ENCODE measurements at regions not wholly inside any gene's neighbourhood (a gene's known extent, or its start where the extent isn't known, plus 50 kb on each side); places are given as distances from the start of the nearest gene placed in this dataset.

- H3K4me1 Mint-ChIP-seq (ENCODE audit: low read depth) = no peaks in the 10 kb centered on the region
- Histone ChIP-seq H3K9me3 (ENCODE audit: control insufficient read depth in 1 of 2, insufficient read depth in 1 of 2, low read length in 2 of 2) (no peaks in the 10 kb centered on the region), H3K27ac (ENCODE audit: low read depth in 1 of 2, low read length in 2 of 2) (no peak overlapping the region), H3K4me3 (ENCODE audit: low read length) (no peak overlapping the region), H3K36me3 (ENCODE audit: insufficient read depth, low read length) (no peaks in the 10 kb centered on the region), H3K4me1 (ENCODE audit: insufficient read depth, low read length) (no peaks in the 10 kb centered on the region), H3K27me3 (ENCODE audit: control insufficient read depth in 1 of 2, insufficient read depth in 2 of 2, low read length in 2 of 2) (no peaks in the 10 kb centered on the region)
- no peak overlapping the region for H3K27ac Mint-ChIP-seq
- TF ChIP-seq CTCF (IDR thresholded peaks at IDR 0.05) = no peak
- ATAC-seq (ENCODE audit: poor library complexity) (no peak), DNase-seq (no peak)
- no peaks in the 10 kb centered on the region for H3K36me3 Mint-ChIP-seq (ENCODE audit: low read depth)
- no peaks in the 10 kb centered on the region for H3K9me3 Mint-ChIP-seq
- ChIA-PET CTCF (no interaction called here), POLR2A (no interaction called here)
- intact Hi-C loops (cut with DNase I, micrococcal nuclease) = no loop called here
- H3K4me3 Mint-ChIP-seq = no peak overlapping the region
- H3K27me3 Mint-ChIP-seq = no peaks in the 10 kb centered on the region
Observed at GRCh38 chr13:24083141-24083540, 77.4 kb upstream of the SPATA13 start.

GRCh38 chr13:24083722-24084421, 76.6 kb upstream of the SPATA13 start:
- Histone ChIP-seq H3K27ac (ENCODE audit: low read depth in 1 of 2, low read length in 2 of 2) (no peak overlapping the region), H3K27me3 (ENCODE audit: control insufficient read depth in 1 of 2, insufficient read depth in 2 of 2, low read length in 2 of 2) (no peaks in the 10 kb centered on the region), H3K36me3 (ENCODE audit: insufficient read depth, low read length) (no peaks in the 10 kb centered on the region), H3K4me1 (ENCODE audit: insufficient read depth, low read length) (no peaks in the 10 kb centered on the region), H3K4me3 (ENCODE audit: low read length) (no peak overlapping the region), H3K9me3 (ENCODE audit: control insufficient read depth in 1 of 2, insufficient read depth in 1 of 2, low read length in 2 of 2) (no peaks in the 10 kb centered on the region)
- POLR2A ChIA-PET = no interaction called here
- H3K4me3 Mint-ChIP-seq = no peak overlapping the region
- no peak for TF ChIP-seq CTCF (IDR thresholded peaks at IDR 0.05)
- H3K36me3 Mint-ChIP-seq (ENCODE audit: low read depth) = no peaks in the 10 kb centered on the region
- intact Hi-C loops (cut with DNase I, micrococcal nuclease) = no loop called here
- no peaks in the 10 kb centered on the region for H3K4me1 Mint-ChIP-seq (ENCODE audit: low read depth)
- no peak for ATAC-seq (ENCODE audit: poor library complexity)
- H3K27me3 Mint-ChIP-seq = no peaks in the 10 kb centered on the region
- no peak overlapping the region for H3K27ac Mint-ChIP-seq
- no peaks in the 10 kb centered on the region for H3K9me3 Mint-ChIP-seq
- CTCF ChIA-PET = no interaction called here
- no peak for DNase-seq

- Histone ChIP-seq H3K4me1 (ENCODE audit: insufficient read depth, low read length) (no peaks in the 10 kb centered on the region), H3K27me3 (ENCODE audit: control insufficient read depth in 1 of 2, insufficient read depth in 2 of 2, low read length in 2 of 2) (no peaks in the 10 kb centered on the region), H3K36me3 (ENCODE audit: insufficient read depth, low read length) (no peaks in the 10 kb centered on the region), H3K4me3 (ENCODE audit: low read length) (no peak overlapping the region), H3K27ac (ENCODE audit: low read depth in 1 of 2, low read length in 2 of 2) (no peak overlapping the region), H3K9me3 (ENCODE audit: control insufficient read depth in 1 of 2, insufficient read depth in 1 of 2, low read length in 2 of 2) (no peaks in the 10 kb centered on the region)
- TF ChIP-seq CTCF (IDR thresholded peaks at IDR 0.05) = no peak
- H3K36me3 Mint-ChIP-seq (ENCODE audit: low read depth) = no peaks in the 10 kb centered on the region
- H3K27me3 Mint-ChIP-seq = no peaks in the 10 kb centered on the region
- H3K4me3 Mint-ChIP-seq = no peak overlapping the region
- DNase-seq (no peak), ATAC-seq (ENCODE audit: poor library complexity) (no peak)
- CTCF ChIA-PET = no interaction called here
- H3K9me3 Mint-ChIP-seq = no peaks in the 10 kb centered on the region
- intact Hi-C loops (cut with DNase I, micrococcal nuclease) = no loop called here
- no peak overlapping the region for H3K27ac Mint-ChIP-seq
- POLR2A ChIA-PET = no interaction called here
- H3K4me1 Mint-ChIP-seq (ENCODE audit: low read depth) = no peaks in the 10 kb centered on the region
Observed at GRCh38 chr13:24085662-24086061, 74.9 kb upstream of the SPATA13 start.

Measured in CD4-positive, alpha-beta T cell (primary cell).